ENCODE measurements at regions not wholly inside any gene's neighbourhood (a gene's known extent, or its start where the extent isn't known, plus 50 kb on each side); places are given as distances from the start of the nearest gene placed in this dataset.

- Histone ChIP-seq H3K36me3 (no peaks in the 10 kb centered on the region), H3K9me3 (no peaks in the 10 kb centered on the region), H3K27me3 (no peaks in the 10 kb centered on the region), H3K4me3 (no peak overlapping the region), H3K4me1 (no peaks in the 10 kb centered on the region), H3K27ac (peak overlapping the region; percentile 51)
- intact Hi-C loops (cut with DNase I) = no loop called here
- DNase-seq = no peak
- peak; percentile 75 for ATAC-seq
- no peak for TF ChIP-seq CTCF (IDR thresholded peaks at IDR 0.05)
Observed at GRCh38 chr14:89681086-89682018, 264.3 kb upstream of the FOXN3 start.

DNA sequence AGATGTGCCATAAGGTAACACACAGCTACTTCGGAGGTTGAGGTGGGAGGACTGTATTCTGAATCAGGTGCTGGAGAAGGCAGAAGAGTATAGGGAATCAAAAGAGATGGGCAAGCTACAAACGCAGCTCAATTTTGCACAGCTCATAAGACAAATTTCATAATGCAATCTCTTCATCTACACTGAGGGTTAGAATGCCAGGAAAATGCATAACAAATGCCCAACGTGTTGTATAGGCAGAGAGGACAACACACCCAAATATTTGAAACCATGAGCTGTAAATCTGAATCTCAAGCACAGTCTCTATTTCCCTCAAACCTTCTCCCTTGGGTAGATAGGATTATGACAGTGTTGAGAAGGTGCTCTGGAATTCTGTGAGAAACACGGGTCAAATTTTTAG, 263.1 kb upstream of the FOXN3 start:
- no peaks in the 10 kb centered on the region for H3K27me3 ChIP-seq
- H3K9me3 ChIP-seq = no peaks in the 10 kb centered on the region
- no peaks in the 10 kb centered on the region for H3K4me1 ChIP-seq
- no peak for TF ChIP-seq CTCF (IDR thresholded peaks at IDR 0.05)
- H3K36me3 ChIP-seq = no peaks in the 10 kb centered on the region
- H3K27ac ChIP-seq = no peak overlapping the region
- DNase-seq (no peak), ATAC-seq (no peak)
- no peak overlapping the region for H3K4me3 ChIP-seq
- intact Hi-C loops (cut with DNase I) = no loop called here

- H3K4me1 ChIP-seq = no peaks in the 10 kb centered on the region
- intact Hi-C loops (cut with DNase I) = no loop called here
- no peaks in the 10 kb centered on the region for H3K36me3 ChIP-seq
- no peak for TF ChIP-seq CTCF (IDR thresholded peaks at IDR 0.05)
- H3K4me3 ChIP-seq = no peak overlapping the region
- ATAC-seq (no peak), DNase-seq (no peak)
- no peak overlapping the region for H3K27ac ChIP-seq
- no peaks in the 10 kb centered on the region for H3K27me3 ChIP-seq
- H3K9me3 ChIP-seq = no peaks in the 10 kb centered on the region
Observed at GRCh38 chr14:89678768-89679167, 261.7 kb upstream of the FOXN3 start.

DNA sequence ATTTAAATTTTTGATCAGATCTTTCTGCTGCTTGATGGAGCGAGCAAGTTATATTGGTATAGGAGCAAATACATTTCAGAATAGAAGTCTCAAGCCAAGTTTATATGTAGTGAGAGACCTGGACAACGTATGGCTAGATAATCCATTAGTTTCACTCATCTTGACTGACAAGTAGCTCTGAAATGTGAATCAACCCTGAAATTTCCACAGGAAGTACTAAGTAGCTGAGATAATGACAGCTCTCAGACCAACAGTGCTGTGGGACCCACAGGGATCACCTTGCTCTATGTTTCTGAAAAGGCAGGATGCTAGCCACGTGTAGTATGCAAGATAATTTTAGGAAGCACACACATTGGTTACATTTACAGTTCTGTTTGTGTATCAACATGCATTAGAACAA, 258.6 kb upstream of the FOXN3 start:
- Histone ChIP-seq H3K27ac (no peak overlapping the region), H3K9me3 (no peaks in the 10 kb centered on the region), H3K27me3 (no peaks in the 10 kb centered on the region), H3K4me3 (no peak overlapping the region), H3K36me3 (no peaks in the 10 kb centered on the region), H3K4me1 (peaks cover 4% of the 10 kb centered on the region)
- no peak for TF ChIP-seq CTCF (IDR thresholded peaks at IDR 0.05)
- DNase-seq (no peak), ATAC-seq (no peak)
- intact Hi-C loops (cut with DNase I) = no loop called here

DNA sequence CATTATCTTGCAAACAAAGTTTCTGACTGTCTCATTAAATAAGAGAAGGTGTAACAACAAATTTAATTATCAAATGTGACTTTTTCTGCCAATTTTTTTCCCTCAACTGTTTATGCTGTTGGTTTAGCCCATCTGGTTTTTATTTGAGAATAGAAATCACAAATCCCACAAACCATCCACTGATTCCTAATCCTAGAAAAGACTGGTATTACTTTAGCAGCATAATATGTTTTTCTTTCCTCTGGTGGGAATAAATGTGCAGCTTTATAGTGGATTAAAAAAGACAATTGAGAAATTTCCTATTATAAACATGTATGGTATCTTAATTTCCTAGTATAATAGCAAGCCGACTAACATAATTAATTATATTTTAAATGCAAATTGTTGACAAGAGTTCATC, 257.9 kb upstream of the FOXN3 start:
- intact Hi-C loops (cut with DNase I) = no loop called here
- DNase-seq (no peak), ATAC-seq (no peak)
- TF ChIP-seq CTCF (IDR thresholded peaks at IDR 0.05) = no peak
- Histone ChIP-seq H3K4me1 (peaks cover 4% of the 10 kb centered on the region), H3K27ac (no peak overlapping the region), H3K27me3 (no peaks in the 10 kb centered on the region), H3K36me3 (no peaks in the 10 kb centered on the region), H3K9me3 (no peaks in the 10 kb centered on the region), H3K4me3 (no peak overlapping the region)

Data from upper lobe of right lung (tissue), 1 donor.